SH-SY5Y (cell line): ENCODE measurements at regions not wholly inside any gene's neighbourhood (a gene's known extent, or its start where the extent isn't known, plus 50 kb on each side); places are given as distances from the start of the nearest gene placed in this dataset.

ENCODE experiments used
- GATA2 ChIP-seq: IDR thresholded peaks from 2 replicates; pipeline ENCODE4 v1.6.1; 2011; ENCODE audit warnings: mild to moderate bottlenecking, low read depth, low read length
- GATA3 ChIP-seq: IDR thresholded peaks from 2 replicates; pipeline ENCODE4 v1.6.1; 2011; ENCODE audit warnings: low read depth, mild to moderate bottlenecking, low read length, moderate library complexity

DNA sequence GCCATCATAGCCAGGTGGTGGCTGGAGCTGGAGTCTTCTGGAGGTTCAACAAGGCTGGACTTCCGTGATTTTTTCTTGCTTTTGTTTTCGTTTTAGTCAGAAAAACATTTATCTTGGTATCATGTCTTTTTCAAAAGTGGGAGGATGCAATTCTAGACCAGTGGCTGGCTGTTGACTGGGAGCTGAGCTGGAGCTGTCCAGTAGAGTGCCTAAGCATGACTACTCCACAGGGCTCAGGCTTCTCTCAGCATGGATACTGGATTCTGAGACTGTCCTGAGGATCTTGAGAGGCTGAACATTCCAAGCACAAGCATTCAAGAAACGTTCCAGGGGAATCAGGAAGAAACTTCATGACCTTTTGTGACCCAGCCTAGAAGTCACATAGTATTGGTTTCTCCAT is 598.1 kb downstream of the MID1IP1 start:
- TF ChIP-seq GATA2, result no peak
- TF ChIP-seq GATA3, result no peak
